ENCODE measurements at regions not wholly inside any gene's neighbourhood (a gene's known extent, or its start where the extent isn't known, plus 50 kb on each side); places are given as distances from the start of the nearest gene placed in this dataset.

DNA sequence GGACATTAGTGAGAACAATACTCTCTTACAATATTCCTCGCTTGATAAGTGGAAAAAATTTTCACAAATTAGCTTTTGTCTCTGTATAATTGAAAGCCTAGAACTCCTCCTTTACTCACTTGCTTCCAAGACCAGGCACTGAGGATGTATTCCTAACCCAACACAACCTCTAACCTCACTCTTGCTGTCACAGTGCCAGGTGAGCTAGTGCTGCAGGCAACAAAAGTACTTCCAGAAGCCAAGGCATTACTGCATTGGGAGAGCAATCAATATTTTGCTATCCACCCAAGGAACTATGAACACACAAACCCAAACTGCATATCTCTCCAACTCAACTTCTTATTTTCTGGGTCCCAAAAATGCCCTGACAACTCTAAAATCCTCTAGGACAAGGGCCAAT, 1081.0 kb downstream of the VRK1 start:
- Mint-ChIP-seq H3K27me3 (no peaks in the 10 kb centered on the region), H3K4me3 (no peak overlapping the region), H3K27ac (no peak overlapping the region), H3K4me1 (no peaks in the 10 kb centered on the region), H3K36me3 (ENCODE audit: low read depth) (no peaks in the 10 kb centered on the region), H3K9me3 (peaks cover 8% of the 10 kb centered on the region)
- ChIA-PET CTCF (no interaction called here), POLR2A (no interaction called here)
- no peak for ATAC-seq (ENCODE audit: low read depth)
- TF ChIP-seq, protein P1, sequence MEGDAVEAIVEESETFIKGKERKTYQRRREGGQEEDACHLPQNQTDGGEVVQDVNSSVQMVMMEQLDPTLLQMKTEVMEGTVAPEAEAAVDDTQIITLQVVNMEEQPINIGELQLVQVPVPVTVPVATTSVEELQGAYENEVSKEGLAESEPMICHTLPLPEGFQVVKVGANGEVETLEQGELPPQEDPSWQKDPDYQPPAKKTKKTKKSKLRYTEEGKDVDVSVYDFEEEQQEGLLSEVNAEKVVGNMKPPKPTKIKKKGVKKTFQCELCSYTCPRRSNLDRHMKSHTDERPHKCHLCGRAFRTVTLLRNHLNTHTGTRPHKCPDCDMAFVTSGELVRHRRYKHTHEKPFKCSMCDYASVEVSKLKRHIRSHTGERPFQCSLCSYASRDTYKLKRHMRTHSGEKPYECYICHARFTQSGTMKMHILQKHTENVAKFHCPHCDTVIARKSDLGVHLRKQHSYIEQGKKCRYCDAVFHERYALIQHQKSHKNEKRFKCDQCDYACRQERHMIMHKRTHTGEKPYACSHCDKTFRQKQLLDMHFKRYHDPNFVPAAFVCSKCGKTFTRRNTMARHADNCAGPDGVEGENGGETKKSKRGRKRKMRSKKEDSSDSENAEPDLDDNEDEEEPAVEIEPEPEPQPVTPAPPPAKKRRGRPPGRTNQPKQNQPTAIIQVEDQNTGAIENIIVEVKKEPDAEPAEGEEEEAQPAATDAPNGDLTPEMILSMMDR (IDR thresholded peaks at IDR 0.05): no peak
- DNase-seq: no peak
- intact Hi-C loops (cut with micrococcal nuclease): no loop called here

DNA sequence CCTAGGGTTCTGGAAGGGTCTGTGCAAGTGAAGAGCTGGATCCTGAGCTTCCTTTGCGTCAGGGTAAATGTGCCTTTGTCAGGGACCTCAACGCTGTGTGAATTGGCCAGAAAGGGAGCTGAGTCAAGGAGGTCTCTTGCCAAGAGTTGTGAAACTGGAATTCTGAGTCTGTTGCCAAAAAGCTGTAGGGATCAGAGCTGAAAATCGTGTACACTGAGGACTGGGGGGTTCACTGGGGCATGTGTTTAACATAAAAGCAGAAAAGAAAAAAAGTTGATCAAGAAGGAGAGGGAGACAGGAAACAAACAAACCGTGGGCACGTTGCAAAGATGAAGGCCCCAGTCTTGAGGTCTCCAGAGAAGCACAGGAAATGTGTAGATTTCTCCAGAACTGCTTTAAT, 1081.5 kb downstream of the VRK1 start:
- no peak for ATAC-seq (ENCODE audit: low read depth)
- no peak for DNase-seq
- ChIA-PET POLR2A (no interaction called here), CTCF (no interaction called here)
- H3K36me3 Mint-ChIP-seq (ENCODE audit: low read depth): no peaks in the 10 kb centered on the region
- H3K4me1 Mint-ChIP-seq: no peaks in the 10 kb centered on the region
- TF ChIP-seq, protein P1 (IDR thresholded peaks at IDR 0.05): no peak
- H3K4me3 Mint-ChIP-seq: no peak overlapping the region
- H3K27me3 Mint-ChIP-seq: no peaks in the 10 kb centered on the region
- intact Hi-C loops (cut with micrococcal nuclease): no loop called here
- H3K27ac Mint-ChIP-seq: no peak overlapping the region
- peaks cover 6% of the 10 kb centered on the region for H3K9me3 Mint-ChIP-seq

DNA sequence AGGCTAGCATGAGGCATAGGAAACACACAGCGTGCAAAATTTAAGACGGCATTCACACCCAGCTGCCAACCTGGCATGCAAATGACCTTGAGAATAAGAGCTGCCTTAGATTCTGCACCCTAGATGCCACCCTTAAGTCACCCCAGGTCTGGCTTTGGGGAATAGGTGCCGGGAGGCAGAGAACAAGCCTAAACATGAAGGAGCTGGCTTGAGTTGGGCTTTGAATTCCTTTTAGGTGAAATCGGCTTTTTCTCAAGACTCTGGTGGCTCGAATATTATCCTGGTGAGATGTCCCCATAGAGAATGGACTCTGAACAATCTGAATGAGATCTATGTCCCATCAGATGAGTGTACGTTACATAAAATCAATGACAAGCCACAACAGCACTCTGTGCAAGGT, 1090.5 kb downstream of the VRK1 start:
- TF ChIP-seq, protein P1 (IDR thresholded peaks at IDR 0.05): no peak
- Mint-ChIP-seq H3K4me1 (no peaks in the 10 kb centered on the region), H3K4me3 (no peak overlapping the region), H3K36me3 (ENCODE audit: low read depth) (no peaks in the 10 kb centered on the region), H3K27me3 (no peaks in the 10 kb centered on the region), H3K27ac (no peak overlapping the region), H3K9me3 (peaks cover 3% of the 10 kb centered on the region)
- POLR2A ChIA-PET: no interaction called here
- intact Hi-C loops (cut with micrococcal nuclease): no loop called here
- DNase-seq: no peak
- CTCF ChIA-PET: no interaction called here
- ATAC-seq (ENCODE audit: low read depth): no peak

DNA sequence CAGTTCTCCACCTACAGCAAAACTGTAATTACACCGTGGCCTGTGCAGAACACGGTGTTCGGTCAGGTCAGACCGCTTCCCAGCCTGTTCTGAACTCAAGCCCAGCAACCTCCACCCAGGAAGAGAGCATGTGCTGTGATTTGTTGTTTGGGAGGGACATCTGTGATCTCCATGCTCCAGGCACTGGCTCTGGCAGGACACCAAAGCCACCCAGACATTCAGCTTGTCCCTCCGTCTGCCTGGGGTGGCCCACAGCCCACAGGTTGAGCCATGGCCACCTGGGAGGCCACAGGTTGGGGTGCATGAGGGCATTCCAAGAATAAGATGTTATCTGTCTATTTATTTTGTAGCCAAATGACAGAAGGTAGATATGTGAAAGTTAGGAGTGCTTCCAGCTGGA, 1091.1 kb downstream of the VRK1 start:
- H3K27me3 Mint-ChIP-seq: no peaks in the 10 kb centered on the region
- peaks cover 3% of the 10 kb centered on the region for H3K9me3 Mint-ChIP-seq
- no peak for DNase-seq
- ChIA-PET CTCF (no interaction called here), POLR2A (no interaction called here)
- H3K36me3 Mint-ChIP-seq (ENCODE audit: low read depth): no peaks in the 10 kb centered on the region
- no peak overlapping the region for H3K4me3 Mint-ChIP-seq
- H3K4me1 Mint-ChIP-seq: no peaks in the 10 kb centered on the region
- no peak overlapping the region for H3K27ac Mint-ChIP-seq
- TF ChIP-seq, protein P1 (IDR thresholded peaks at IDR 0.05): no peak
- intact Hi-C loops (cut with micrococcal nuclease): no loop called here
- ATAC-seq (ENCODE audit: low read depth): no peak

DNA sequence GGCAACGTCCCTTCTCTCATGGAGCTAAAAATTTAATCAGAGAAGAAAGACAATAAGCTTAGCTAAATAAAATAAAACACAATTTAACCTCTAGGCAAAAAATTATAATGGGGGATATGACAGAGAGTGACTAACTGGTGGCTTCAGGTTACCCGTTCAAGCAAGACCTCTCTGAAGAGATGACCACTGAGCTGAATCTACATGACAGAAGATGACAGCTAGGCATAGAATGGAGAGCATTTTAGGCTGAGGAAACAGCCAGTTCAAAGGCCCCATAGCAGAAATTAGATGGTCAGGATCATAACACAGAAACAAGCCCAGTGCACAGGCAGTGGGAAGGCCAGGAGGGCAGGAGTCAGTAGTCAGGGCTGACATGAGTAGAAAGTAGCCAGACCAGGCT, 1094.3 kb downstream of the VRK1 start:
- intact Hi-C loops (cut with micrococcal nuclease): no loop called here
- ChIA-PET POLR2A (no interaction called here), CTCF (no interaction called here)
- no peak overlapping the region for H3K27ac Mint-ChIP-seq
- H3K4me3 Mint-ChIP-seq: no peak overlapping the region
- TF ChIP-seq, protein P1 (IDR thresholded peaks at IDR 0.05): no peak
- H3K36me3 Mint-ChIP-seq (ENCODE audit: low read depth): no peaks in the 10 kb centered on the region
- no peaks in the 10 kb centered on the region for H3K27me3 Mint-ChIP-seq
- DNase-seq (no peak), ATAC-seq (ENCODE audit: low read depth) (no peak)
- H3K9me3 Mint-ChIP-seq: peaks cover 3% of the 10 kb centered on the region
- no peaks in the 10 kb centered on the region for H3K4me1 Mint-ChIP-seq

Data from activated B cell treated with CpG ODN at 0.5 μM for 24 hours (primary cell).